ENCODE measurements at regions not wholly inside any gene's neighbourhood (a gene's known extent, or its start where the extent isn't known, plus 50 kb on each side); places are given as distances from the start of the nearest gene placed in this dataset.
"Not testable (repeated sequence)": the region's sequence is repeated elsewhere in the genome, so short reads cannot be mapped to it uniquely, and the experiment has no call there.

DNA sequence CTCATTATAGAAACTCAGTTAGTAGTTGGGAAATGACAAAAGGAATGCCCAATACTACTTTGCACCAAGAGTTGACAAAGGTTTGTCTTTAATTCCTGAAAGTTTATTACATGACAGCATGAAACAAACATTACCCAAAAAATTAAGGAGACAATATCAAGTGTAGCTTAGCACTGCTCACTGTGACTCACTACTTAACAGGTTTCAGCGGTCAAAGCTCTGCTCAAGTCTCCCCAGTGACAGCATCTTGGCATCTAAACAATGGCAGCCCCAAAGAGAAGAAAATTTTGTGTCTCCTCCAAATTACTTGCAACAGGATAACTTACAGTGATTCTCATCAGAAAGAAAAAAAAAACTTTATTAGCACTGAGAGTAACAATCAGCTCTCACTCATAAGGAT lies 1030.2 kb downstream of the EFNA5 start:
- no peak overlapping the region for H3K4me3 ChIP-seq
- TF ChIP-seq CTCF (IDR thresholded peaks at IDR 0.05): no peak
- no peak overlapping the region for H3K27ac ChIP-seq
- no peak for DNase-seq (ENCODE audit: low spot score)

GRCh38 chr5:106639488-106639887 lies 1031.2 kb downstream of the EFNA5 start:
- no peak for TF ChIP-seq CTCF (IDR thresholded peaks at IDR 0.05)
- Histone ChIP-seq H3K4me3 (no peak overlapping the region), H3K27ac (no peak overlapping the region)
- DNase-seq (ENCODE audit: low spot score): no peak

GRCh38 chr5:106637275-106637674 lies 1033.5 kb downstream of the EFNA5 start:
- no peak for DNase-seq (ENCODE audit: low spot score)
- Histone ChIP-seq H3K4me3 (no peak overlapping the region), H3K27ac (no peak overlapping the region)
- TF ChIP-seq CTCF (IDR thresholded peaks at IDR 0.05): no peak

DNA sequence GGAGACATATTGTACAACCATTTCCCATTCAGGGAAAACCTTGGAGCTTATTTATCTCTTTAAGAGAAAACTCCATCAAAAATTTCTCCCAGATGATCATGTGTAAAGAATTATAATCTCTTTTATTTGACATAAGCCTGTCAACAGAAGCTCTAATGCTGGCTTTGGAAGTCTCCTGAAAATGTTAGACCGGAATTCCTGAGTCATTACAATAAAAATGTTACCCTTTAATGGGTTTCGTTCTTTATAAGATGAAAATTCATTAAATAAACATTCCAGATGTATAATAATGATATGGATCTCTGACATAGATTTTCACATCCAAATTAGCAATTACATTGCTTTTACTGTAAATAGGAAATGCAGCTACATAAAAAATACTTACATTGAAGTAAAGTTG lies 1036.4 kb downstream of the EFNA5 start:
- no peak for DNase-seq (ENCODE audit: low spot score)
- Histone ChIP-seq H3K4me3 (no peak overlapping the region), H3K27ac (no peak overlapping the region)
- TF ChIP-seq CTCF (IDR thresholded peaks at IDR 0.05): no peak

DNA sequence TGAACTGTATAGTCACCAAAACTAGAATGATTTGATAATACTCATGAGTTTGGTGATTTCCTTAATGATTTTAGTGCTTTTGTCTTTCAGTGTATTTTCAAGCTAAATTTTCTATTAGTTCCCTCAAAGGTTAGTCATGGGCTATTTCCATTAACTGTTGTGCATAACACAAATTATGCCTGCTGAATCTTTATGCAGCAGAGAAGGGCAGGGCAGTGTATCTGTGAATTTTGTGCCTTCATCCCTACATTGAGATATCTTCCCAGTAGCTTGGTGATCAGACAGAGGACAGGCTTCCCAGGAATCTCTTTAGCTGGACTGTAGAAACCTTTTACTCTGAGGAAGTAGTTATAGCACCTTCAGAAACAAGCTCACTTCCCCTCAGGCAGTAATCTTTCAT lies 1036.9 kb downstream of the EFNA5 start:
- H3K4me3 ChIP-seq: no peak overlapping the region
- H3K27ac ChIP-seq: no peak overlapping the region
- TF ChIP-seq CTCF (IDR thresholded peaks at IDR 0.05): no peak
- no peak for DNase-seq (ENCODE audit: low spot score)

DNA sequence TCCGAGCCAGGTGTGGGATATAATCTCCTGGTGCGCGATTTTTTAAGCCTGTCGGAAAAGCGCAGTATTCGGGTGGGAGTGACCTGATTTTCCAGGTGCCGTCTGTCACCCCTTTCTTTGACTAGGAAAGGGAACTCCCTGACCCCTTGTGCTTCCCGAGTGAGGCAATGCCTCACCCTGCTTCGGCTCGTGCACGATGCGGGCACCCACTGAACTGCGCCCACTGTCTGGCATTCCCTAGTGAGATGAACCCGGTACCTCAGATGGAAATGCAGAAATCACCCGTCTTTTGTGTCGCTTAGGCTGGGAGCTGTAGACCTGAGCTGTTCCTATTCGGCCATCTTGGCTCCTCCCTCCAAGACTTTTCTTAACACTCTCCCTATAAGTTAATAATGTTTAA lies 1042.3 kb downstream of the EFNA5 start:
- DNase-seq (ENCODE audit: low spot score); H3K27ac ChIP-seq; H3K4me3 ChIP-seq: not testable (repeated sequence)

- Histone ChIP-seq H3K27ac (no peak overlapping the region), H3K4me3 (no peak overlapping the region)
- TF ChIP-seq CTCF (IDR thresholded peaks at IDR 0.05): no peak
- no peak for DNase-seq (ENCODE audit: low spot score)
Measured at GRCh38 chr5:106610041-106610440, 1060.7 kb downstream of the EFNA5 start.

DNA sequence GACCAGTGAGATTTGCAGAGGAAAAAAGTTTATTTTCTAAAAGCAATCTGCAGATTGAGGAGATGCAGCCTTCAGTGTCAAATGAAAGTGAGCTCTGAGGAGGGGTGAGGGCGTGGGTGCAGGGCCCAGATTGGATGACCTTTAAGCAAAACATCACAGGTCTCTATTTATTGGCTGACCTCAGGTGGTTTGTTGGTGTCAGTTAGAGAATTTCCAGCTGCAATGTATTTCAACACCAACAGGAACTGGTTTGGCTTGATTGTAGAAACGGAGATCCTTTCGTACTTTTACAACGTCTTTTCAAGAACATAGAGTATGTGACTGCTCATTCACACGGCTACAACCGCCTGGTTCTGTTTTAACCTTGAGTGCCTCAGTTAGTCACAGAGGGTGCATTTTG lies 1069.1 kb downstream of the EFNA5 start:
- no peak overlapping the region for H3K27ac ChIP-seq
- no peak for DNase-seq (ENCODE audit: low spot score)
- H3K4me3 ChIP-seq: no peak overlapping the region
- no peak for TF ChIP-seq CTCF (IDR thresholded peaks at IDR 0.05)
